Fibroblast of the aortic adventitia (primary cell): ENCODE measurements at regions not wholly inside any gene's neighbourhood (a gene's known extent, or its start where the extent isn't known, plus 50 kb on each side); places are given as distances from the start of the nearest gene placed in this dataset.
A peak's percentile ranks its signal among the peaks of the same experiment; 100 is the strongest.

ENCODE experiments used
- DNase-seq: peaks from one replicate; pipeline ENCODE4 v3.0.0-alpha.2; 2010; ENCODE audit warnings: low read depth
- H3K4me3 ChIP-seq: 2 replicates; pipeline ENCODE4 v1.5.1; 2011; ENCODE audit warnings: low read depth, mild to moderate bottlenecking, control low read depth, low read length, moderate library complexity
- CTCF ChIP-seq: IDR thresholded peaks from 2 replicates; pipeline ENCODE4 v1.5.1; 2011; ENCODE audit warnings: mild to moderate bottlenecking, low read length, control low read depth, inconsistent platforms; ENCODE audit not compliant: insufficient read depth

DNA sequence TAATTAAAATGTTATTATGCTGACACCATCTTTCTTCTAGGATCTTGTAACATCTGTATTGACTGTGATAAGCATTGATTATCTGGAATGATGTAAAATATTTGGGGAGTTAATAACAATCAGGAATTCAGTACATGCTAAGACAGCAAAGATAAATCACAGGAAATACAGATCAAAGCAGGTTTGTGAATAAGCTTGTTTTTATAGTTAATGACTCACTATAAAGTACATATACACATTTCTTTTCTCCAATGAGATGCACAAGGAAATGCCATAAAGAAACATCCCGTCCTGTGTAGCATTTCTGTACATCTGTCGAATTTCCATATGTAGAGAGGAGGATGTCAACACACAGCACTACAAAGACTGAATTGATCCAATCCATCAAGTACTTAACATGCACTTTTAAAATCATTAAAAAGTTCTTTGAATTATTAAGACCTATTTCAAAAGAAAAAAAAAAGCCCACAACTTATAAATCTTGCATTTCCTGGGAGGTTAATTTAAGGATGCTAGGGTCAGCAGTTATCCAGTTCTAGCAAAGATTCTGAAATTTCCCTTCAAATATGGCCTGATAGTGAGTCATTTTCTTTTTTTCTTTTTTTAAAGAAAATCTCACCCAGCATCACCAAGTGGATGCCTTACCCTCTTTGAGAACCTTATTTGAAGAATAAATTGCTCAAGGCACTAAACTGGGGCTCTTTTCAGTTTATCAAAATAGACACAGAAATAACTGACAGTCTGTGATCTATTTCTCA, 243.2 kb upstream of the NR5A2 start:
- H3K4me3 ChIP-seq: no peak overlapping the region
- DNase-seq: peak; percentile 23
- TF ChIP-seq CTCF: no peak

GRCh38 chr1:199786695-199787094, 240.8 kb upstream of the NR5A2 start:
- no peak for TF ChIP-seq CTCF
- no peak for DNase-seq
- H3K4me3 ChIP-seq: no peak overlapping the region

DNA sequence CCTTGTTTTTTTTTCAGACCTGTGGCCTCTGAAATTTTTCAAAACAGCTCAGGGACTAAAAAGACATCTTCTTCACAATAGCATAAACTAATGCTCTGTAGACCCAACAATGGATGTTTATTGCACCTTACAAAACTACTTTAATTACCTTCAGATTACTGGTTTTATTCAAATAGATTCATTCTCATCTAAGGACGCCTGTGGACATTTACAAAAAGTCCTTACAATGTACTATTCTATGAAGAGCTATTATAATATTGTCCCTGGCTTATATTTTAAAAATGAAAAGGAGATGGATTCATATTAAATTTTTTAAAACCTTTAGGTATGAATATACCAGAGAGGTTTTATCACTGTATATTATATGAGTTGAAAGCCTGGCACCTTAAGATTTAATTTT, 238.4 kb upstream of the NR5A2 start:
- no peak for DNase-seq
- no peak for TF ChIP-seq CTCF
- no peak overlapping the region for H3K4me3 ChIP-seq

- DNase-seq: no peak
- H3K4me3 ChIP-seq: no peak overlapping the region
- no peak for TF ChIP-seq CTCF
These were observed 236.0 kb upstream of the NR5A2 start for GRCh38 chr1:199791495-199791894.

DNA sequence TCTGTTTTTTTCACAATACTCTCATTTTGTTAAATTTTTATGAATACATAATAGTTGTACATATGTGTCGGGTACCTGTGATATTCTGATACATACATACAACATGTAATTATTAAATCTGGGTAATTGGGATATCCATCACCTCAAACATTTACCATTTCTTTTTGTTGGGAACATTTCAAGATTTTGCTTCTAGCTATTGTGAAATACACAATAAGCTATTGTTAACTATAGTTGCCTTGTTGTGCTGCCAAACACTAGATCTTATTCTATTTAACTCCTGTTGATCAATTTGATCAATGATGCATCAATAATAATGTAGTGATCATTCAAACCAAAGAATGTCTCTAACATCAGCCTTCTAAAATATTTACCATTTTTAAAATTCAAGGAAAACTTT, 234.6 kb upstream of the NR5A2 start:
- no peak for DNase-seq
- no peak overlapping the region for H3K4me3 ChIP-seq

GRCh38 chr1:199794105-199794863, 233.2 kb upstream of the NR5A2 start:
- no peak for TF ChIP-seq CTCF
- DNase-seq: no peak
- no peak overlapping the region for H3K4me3 ChIP-seq

More for the DNA sequence above, 234.6 kb upstream of the NR5A2 start:
- TF ChIP-seq CTCF: no peak
